ENCODE measurements at regions not wholly inside any gene's neighbourhood (a gene's known extent, or its start where the extent isn't known, plus 50 kb on each side); places are given as distances from the start of the nearest gene placed in this dataset.

DNA sequence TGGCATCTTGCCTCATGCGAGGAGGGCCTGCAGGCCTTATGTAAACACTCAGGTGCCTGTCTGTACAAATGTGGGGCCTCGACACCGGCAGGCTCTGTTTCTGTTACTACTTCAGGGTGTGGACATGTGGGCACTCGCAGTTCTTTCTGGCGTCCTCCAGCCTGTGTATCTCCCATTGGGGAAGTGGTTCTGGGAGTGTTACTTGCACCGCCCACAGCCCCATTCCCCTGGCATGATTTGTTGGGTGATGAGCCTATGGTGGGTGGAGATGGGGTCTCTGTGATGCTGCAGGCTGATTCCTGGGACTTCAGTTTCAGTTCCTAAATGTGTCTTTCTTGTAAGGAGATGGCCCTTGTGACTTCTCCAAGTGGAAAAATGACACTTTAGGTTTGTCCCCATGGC lies 82.1 kb upstream of the PITX1 start:
- H3K9me3 ChIP-seq (ENCODE audit: low read depth, low read length, poor library complexity, severe bottlenecking) = no peaks in the 10 kb centered on the region
- no peak overlapping the region for H3K27ac ChIP-seq (ENCODE audit: low read depth, low read length, poor library complexity, severe bottlenecking)
- no peak overlapping the region for H3K4me3 ChIP-seq (ENCODE audit: low read depth, low read length, poor library complexity, severe bottlenecking)
- no TSS peak for BruUV-seq (replicated peaks)
- TF ChIP-seq EZH2 (IDR thresholded peaks at IDR 0.05; ENCODE audit: borderline replicate concordance, low read depth, low read length, poor library complexity, severe bottlenecking) = no peak
- TF ChIP-seq, protein P1, sequence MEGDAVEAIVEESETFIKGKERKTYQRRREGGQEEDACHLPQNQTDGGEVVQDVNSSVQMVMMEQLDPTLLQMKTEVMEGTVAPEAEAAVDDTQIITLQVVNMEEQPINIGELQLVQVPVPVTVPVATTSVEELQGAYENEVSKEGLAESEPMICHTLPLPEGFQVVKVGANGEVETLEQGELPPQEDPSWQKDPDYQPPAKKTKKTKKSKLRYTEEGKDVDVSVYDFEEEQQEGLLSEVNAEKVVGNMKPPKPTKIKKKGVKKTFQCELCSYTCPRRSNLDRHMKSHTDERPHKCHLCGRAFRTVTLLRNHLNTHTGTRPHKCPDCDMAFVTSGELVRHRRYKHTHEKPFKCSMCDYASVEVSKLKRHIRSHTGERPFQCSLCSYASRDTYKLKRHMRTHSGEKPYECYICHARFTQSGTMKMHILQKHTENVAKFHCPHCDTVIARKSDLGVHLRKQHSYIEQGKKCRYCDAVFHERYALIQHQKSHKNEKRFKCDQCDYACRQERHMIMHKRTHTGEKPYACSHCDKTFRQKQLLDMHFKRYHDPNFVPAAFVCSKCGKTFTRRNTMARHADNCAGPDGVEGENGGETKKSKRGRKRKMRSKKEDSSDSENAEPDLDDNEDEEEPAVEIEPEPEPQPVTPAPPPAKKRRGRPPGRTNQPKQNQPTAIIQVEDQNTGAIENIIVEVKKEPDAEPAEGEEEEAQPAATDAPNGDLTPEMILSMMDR (conservative IDR thresholded peaks at IDR 0.05; ENCODE audit: low read depth, low read length) = no peak
- H3K27me3 ChIP-seq (replicated peaks; ENCODE audit: insufficient read depth, low read depth, low read length, poor library complexity) = no peaks in the 10 kb centered on the region
- CTCF ChIA-PET = no interaction called here
- no peaks in the 10 kb centered on the region for H3K36me3 ChIP-seq (ENCODE audit: insufficient read depth, low read length, poor library complexity, severe bottlenecking)
- POLR2A ChIA-PET (ENCODE audit: low non-redundant PET) = no interaction called here
- DNase-seq (ENCODE audit: low spot score) = no peak
- peaks cover 3% of the 10 kb centered on the region for H3K4me1 ChIP-seq (ENCODE audit: insufficient read depth, low read length, poor library complexity, severe bottlenecking)
- intact Hi-C loops (cut with micrococcal nuclease; ENCODE audit: unreplicated experiment) = no loop called here

DNA sequence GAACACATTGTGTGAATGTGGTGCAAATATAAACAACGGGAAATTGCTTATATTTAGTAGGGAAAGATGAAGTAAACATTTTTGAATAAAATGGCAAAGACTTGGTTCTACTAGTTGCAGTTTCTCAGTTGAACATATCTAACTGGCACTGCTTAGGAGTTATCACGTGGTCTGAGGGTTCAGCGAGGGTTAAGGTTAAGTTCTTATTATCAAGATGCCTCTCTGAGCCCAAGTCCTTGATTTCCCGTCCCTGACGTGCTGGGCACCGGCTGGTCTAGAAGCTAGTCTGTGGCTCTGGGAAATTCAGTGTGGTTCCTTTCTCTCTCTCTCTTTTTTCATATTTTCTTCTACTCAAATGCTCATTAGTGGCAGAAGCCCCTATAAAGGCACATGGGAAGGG lies 81.6 kb upstream of the PITX1 start:
- Histone ChIP-seq H3K4me3 (ENCODE audit: low read depth, low read length, poor library complexity, severe bottlenecking) (no peak overlapping the region), H3K9me3 (ENCODE audit: low read depth, low read length, poor library complexity, severe bottlenecking) (no peaks in the 10 kb centered on the region), H3K36me3 (ENCODE audit: insufficient read depth, low read length, poor library complexity, severe bottlenecking) (no peaks in the 10 kb centered on the region), H3K27ac (ENCODE audit: low read depth, low read length, poor library complexity, severe bottlenecking) (no peak overlapping the region), H3K27me3 (replicated peaks; ENCODE audit: insufficient read depth, low read depth, low read length, poor library complexity) (no peaks in the 10 kb centered on the region), H3K4me1 (ENCODE audit: insufficient read depth, low read length, poor library complexity, severe bottlenecking) (peaks cover 3% of the 10 kb centered on the region)
- ChIA-PET POLR2A (ENCODE audit: low non-redundant PET) (no interaction called here), CTCF (no interaction called here)
- no TSS peak for BruUV-seq (replicated peaks)
- no peak for TF ChIP-seq EZH2 (IDR thresholded peaks at IDR 0.05; ENCODE audit: borderline replicate concordance, low read depth, low read length, poor library complexity, severe bottlenecking)
- DNase-seq (ENCODE audit: low spot score) = no peak
- intact Hi-C loops (cut with micrococcal nuclease; ENCODE audit: unreplicated experiment) = no loop called here

DNA sequence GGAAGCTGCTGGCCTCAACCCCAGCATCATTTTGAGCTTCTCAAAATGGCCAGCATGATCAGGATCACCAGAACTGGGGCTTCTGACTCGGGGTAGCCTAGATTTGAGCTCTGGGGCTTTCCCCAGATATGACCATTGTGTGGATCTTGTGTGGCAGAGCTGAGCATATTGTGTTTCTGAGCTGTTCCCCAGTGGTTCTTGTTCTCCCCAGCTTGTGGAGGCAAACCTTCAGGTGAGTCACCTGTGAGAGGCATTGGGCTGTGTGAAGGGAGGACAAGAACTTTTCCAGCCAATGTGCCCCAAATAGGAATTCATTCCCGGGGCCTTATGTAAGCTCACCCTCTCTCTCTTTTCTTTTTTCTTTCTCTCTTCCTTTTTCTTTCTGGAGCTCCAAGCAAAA lies 80.7 kb upstream of the PITX1 start:
- no TSS peak for BruUV-seq (replicated peaks)
- intact Hi-C loops (cut with micrococcal nuclease; ENCODE audit: unreplicated experiment) = no loop called here
- H3K4me1 ChIP-seq (ENCODE audit: insufficient read depth, low read length, poor library complexity, severe bottlenecking) = peaks cover 3% of the 10 kb centered on the region
- CTCF ChIA-PET = no interaction called here
- no peak for DNase-seq (ENCODE audit: low spot score)
- no peaks in the 10 kb centered on the region for H3K36me3 ChIP-seq (ENCODE audit: insufficient read depth, low read length, poor library complexity, severe bottlenecking)
- POLR2A ChIA-PET (ENCODE audit: low non-redundant PET) = no interaction called here
- H3K27me3 ChIP-seq (replicated peaks; ENCODE audit: insufficient read depth, low read depth, low read length, poor library complexity) = no peaks in the 10 kb centered on the region
- H3K27ac ChIP-seq (ENCODE audit: low read depth, low read length, poor library complexity, severe bottlenecking) = no peak overlapping the region
- no peak for TF ChIP-seq EZH2 (IDR thresholded peaks at IDR 0.05; ENCODE audit: borderline replicate concordance, low read depth, low read length, poor library complexity, severe bottlenecking)
- TF ChIP-seq, protein P1 (conservative IDR thresholded peaks at IDR 0.05; ENCODE audit: low read depth, low read length) = no peak
- H3K4me3 ChIP-seq (ENCODE audit: low read depth, low read length, poor library complexity, severe bottlenecking) = no peak overlapping the region
- H3K9me3 ChIP-seq (ENCODE audit: low read depth, low read length, poor library complexity, severe bottlenecking) = no peaks in the 10 kb centered on the region

DNA sequence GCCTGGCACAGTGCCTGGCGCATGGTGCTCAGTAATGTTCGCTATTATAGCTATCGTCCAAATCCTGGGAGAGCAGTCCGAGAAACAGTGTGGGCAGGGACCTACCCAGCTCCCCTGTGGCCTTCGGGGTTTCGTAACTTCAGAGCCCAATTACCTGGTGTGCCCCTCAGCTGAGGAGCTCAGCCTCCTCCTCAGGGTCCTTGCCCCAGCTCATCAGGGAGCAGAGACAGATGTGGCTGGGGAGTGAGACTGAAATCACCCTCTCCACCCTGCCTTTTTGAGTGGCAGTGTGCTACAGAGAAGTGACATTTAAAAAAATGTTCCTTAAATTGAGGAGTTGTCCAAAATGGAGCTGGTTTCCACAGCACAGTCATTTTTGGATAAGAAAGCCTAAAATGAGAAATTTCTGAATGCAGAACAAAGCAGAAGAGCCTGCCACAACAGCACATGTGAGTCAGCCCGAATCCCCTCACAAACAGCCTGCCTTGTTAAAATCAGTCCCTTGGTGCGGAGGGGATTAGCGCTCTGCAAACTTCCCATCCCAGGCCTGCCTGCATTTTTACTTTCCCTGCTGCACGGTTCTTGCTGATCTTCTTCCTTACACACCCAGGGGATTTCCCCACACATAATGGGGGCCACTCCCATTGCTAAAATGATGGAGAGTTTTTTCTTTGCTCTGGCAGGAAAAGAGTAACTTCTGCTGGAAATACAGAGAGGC lies 78.1 kb upstream of the PITX1 start:
- H3K4me3 ChIP-seq (ENCODE audit: low read depth, low read length, poor library complexity, severe bottlenecking) = no peak overlapping the region
- no peaks in the 10 kb centered on the region for H3K36me3 ChIP-seq (ENCODE audit: insufficient read depth, low read length, poor library complexity, severe bottlenecking)
- no peaks in the 10 kb centered on the region for H3K27me3 ChIP-seq (replicated peaks; ENCODE audit: insufficient read depth, low read depth, low read length, poor library complexity)
- no peaks in the 10 kb centered on the region for H3K9me3 ChIP-seq (ENCODE audit: low read depth, low read length, poor library complexity, severe bottlenecking)
- H3K27ac ChIP-seq (ENCODE audit: low read depth, low read length, poor library complexity, severe bottlenecking) = peak overlapping the region; percentile 24
- intact Hi-C loops (cut with micrococcal nuclease; ENCODE audit: unreplicated experiment) = no loop called here
- ChIA-PET CTCF (no interaction called here), POLR2A (ENCODE audit: low non-redundant PET) (no interaction called here)
- TF ChIP-seq, protein P1 (conservative IDR thresholded peaks at IDR 0.05; ENCODE audit: low read depth, low read length) = no peak
- TF ChIP-seq EZH2 (IDR thresholded peaks at IDR 0.05; ENCODE audit: borderline replicate concordance, low read depth, low read length, poor library complexity, severe bottlenecking) = no peak
- peaks cover 3% of the 10 kb centered on the region for H3K4me1 ChIP-seq (ENCODE audit: insufficient read depth, low read length, poor library complexity, severe bottlenecking)
- BruUV-seq (replicated peaks) = no TSS peak
- DNase-seq (ENCODE audit: low spot score) = peak; percentile 59
